M059J (cell line): ENCODE measurements at regions not wholly inside any gene's neighbourhood (a gene's known extent, or its start where the extent isn't known, plus 50 kb on each side); places are given as distances from the start of the nearest gene placed in this dataset.
"Not testable (repeated sequence)": the region's sequence is repeated elsewhere in the genome, so short reads cannot be mapped to it uniquely, and the experiment has no call there.

Experiments
- DNase-seq: peaks from one replicate; pipeline ENCODE4 v3.0.0-alpha.2; 2012; ENCODE audit warnings: low read depth

- no peak for DNase-seq
Observed at GRCh38 chr3:98644168-98644567, 50.8 kb upstream of the CPOX start.

GRCh38 chr3:98645039-98645438, 51.6 kb upstream of the CPOX start:
- DNase-seq = peak; percentile 56

- DNase-seq = no peak
Observed at GRCh38 chr3:98646680-98647079, 53.3 kb upstream of the CPOX start.

- DNase-seq = peak; percentile 31
Observed at GRCh38 chr3:98647197-98647596, 53.8 kb upstream of the CPOX start.

- no peak for DNase-seq
Observed at GRCh38 chr3:98650971-98651779, 57.8 kb upstream of the CPOX start.

- DNase-seq = no peak
Observed at GRCh38 chr3:98651780-98652077, 58.3 kb upstream of the CPOX start.

- peak; percentile 93 for DNase-seq
Observed at GRCh38 chr3:98655666-98656065, 62.3 kb upstream of the CPOX start.

- DNase-seq = peak; percentile 57
Observed at GRCh38 chr3:98657457-98657856, 64.0 kb upstream of the CPOX start.

- DNase-seq = no peak
Observed at GRCh38 chr3:98662699-98663098, 69.3 kb upstream of the CPOX start.

- DNase-seq = no peak
Observed at GRCh38 chr3:98670020-98670419, 76.6 kb upstream of the CPOX start.

GRCh38 chr3:98679986-98680385, 83.2 kb upstream of the ST3GAL6 start:
- DNase-seq = no peak

- DNase-seq = peak; percentile 87
Observed at GRCh38 chr3:98680723-98681122, 82.4 kb upstream of the ST3GAL6 start.

- no peak for DNase-seq
Observed at GRCh38 chr3:98681486-98681885, 81.7 kb upstream of the ST3GAL6 start.

- not testable (repeated sequence) for DNase-seq
Observed at GRCh38 chr3:98682391-98682790, 80.7 kb upstream of the ST3GAL6 start.

GRCh38 chr3:98688363-98688762, 74.8 kb upstream of the ST3GAL6 start:
- DNase-seq = no peak

GRCh38 chr3:98690876-98691275, 72.3 kb upstream of the ST3GAL6 start:
- DNase-seq = peak; percentile 79

- DNase-seq = peak; percentile 44
Observed at GRCh38 chr3:98691897-98692296, 71.2 kb upstream of the ST3GAL6 start.

GRCh38 chr3:98692787-98693473, 70.2 kb upstream of the ST3GAL6 start:
- peak; percentile 18 for DNase-seq

- DNase-seq = peak; percentile 19
Observed at GRCh38 chr3:98695796-98696195, 67.3 kb upstream of the ST3GAL6 start.

GRCh38 chr3:98696296-98696695, 66.8 kb upstream of the ST3GAL6 start:
- DNase-seq = peak; percentile 12

- DNase-seq = peak; percentile 14
Observed at GRCh38 chr3:98697225-98697624, 65.9 kb upstream of the ST3GAL6 start.

GRCh38 chr3:98699132-98699531, 64.0 kb upstream of the ST3GAL6 start:
- DNase-seq = peak; percentile 82

GRCh38 chr3:98701071-98701675, 62.0 kb upstream of the ST3GAL6 start:
- DNase-seq = peak; percentile 24
